Astrocyte of the spinal cord (primary cell): ENCODE measurements at regions not wholly inside any gene's neighbourhood (a gene's known extent, or its start where the extent isn't known, plus 50 kb on each side); places are given as distances from the start of the nearest gene placed in this dataset.
"Not testable (repeated sequence)": the region's sequence is repeated elsewhere in the genome, so short reads cannot be mapped to it uniquely, and the experiment has no call there.

Source experiments
- DNase-seq: peaks from one replicate; pipeline ENCODE4 v3.0.0; 2011; ENCODE audit warnings: low read depth, low spot score
- H3K4me3 ChIP-seq: 2 replicates; pipeline ENCODE4 v1.5.1; 2011; ENCODE audit warnings: low read depth, mild to moderate bottlenecking, low read length, moderate library complexity
- in situ Hi-C: cut with HindIII; loops from 2 replicates; pipeline ENCODE4 v1.10.0; 2017; ENCODE audit warnings: low sequenced_read_pairs
- TF ChIP-seq, protein P1 (sequence below): IDR thresholded peaks from 2 replicates; pipeline ENCODE4 v1.5.1; 2012; ENCODE audit warnings: low read depth, mild to moderate bottlenecking, low read length, inconsistent platforms

DNA sequence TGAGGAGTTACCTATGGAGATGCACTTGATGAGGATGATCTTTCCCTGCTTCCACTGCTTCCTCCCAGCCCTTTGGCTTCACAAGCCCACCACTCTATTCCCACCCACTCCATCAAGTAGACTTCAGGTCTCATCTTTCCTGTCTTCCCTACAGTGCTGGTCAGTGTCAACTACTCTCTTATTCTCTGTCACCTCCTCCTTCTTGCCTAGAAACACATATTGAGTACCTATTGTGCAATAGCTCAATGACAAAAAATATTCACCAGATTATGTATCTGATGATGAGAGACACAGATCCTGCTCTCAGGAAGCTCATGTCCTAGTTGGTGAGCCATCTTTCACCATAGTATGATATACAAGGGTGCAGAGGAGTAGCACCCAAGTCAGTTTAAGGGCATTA, 82.2 kb upstream of the NFASC start:
- TF ChIP-seq, protein P1, sequence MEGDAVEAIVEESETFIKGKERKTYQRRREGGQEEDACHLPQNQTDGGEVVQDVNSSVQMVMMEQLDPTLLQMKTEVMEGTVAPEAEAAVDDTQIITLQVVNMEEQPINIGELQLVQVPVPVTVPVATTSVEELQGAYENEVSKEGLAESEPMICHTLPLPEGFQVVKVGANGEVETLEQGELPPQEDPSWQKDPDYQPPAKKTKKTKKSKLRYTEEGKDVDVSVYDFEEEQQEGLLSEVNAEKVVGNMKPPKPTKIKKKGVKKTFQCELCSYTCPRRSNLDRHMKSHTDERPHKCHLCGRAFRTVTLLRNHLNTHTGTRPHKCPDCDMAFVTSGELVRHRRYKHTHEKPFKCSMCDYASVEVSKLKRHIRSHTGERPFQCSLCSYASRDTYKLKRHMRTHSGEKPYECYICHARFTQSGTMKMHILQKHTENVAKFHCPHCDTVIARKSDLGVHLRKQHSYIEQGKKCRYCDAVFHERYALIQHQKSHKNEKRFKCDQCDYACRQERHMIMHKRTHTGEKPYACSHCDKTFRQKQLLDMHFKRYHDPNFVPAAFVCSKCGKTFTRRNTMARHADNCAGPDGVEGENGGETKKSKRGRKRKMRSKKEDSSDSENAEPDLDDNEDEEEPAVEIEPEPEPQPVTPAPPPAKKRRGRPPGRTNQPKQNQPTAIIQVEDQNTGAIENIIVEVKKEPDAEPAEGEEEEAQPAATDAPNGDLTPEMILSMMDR, result no peak
- no peak overlapping the region for H3K4me3 ChIP-seq
- DNase-seq, result no peak
- in situ Hi-C loops, result no loop called here

DNA sequence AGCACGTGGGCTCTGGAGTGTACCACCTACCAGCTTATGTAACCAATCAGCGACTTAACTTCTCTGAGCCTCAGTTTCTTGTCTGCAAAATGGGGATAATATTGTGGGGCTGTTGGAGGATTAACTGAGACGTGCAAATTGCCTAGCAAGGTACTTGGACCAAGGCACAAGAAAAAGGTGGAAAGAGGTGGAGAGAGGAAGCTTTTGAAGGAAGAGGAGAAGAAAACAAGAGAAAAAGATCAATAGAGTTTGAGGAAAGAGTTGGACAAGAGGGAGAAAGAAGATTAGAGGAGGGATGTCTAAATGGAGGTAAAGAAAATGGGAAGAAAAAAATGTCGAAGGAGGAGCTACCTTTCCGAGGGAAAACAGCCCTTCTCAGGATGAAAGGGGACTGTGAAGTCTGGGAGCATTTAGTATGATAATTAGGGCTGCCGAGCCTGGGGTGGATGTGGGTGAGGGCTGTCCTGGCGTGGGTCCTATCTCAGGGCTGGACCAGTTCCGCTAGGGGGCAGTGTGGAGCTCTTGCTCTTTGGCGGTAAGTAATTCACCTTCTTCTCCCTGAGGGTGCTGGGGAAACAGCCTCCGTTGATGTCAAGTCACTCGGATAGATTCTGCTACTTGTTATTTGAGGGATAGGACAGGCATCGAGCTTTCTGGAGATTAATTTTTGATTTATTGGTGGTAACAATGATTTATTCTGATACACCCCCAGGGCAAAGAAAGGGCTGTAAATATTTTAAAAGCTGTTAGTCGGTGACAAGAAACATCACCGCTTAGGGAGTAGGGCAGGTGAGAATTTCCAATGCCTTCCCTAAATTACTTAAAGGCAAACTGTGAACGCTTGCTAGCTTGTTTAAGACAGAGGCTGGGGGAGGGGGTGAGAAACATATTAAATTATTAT, 79.0 kb upstream of the NFASC start:
- H3K4me3 ChIP-seq, result no peak overlapping the region
- TF ChIP-seq, protein P1, result peak; percentile 90
- in situ Hi-C loops, result no loop called here
- peak; percentile 21 for DNase-seq

DNA sequence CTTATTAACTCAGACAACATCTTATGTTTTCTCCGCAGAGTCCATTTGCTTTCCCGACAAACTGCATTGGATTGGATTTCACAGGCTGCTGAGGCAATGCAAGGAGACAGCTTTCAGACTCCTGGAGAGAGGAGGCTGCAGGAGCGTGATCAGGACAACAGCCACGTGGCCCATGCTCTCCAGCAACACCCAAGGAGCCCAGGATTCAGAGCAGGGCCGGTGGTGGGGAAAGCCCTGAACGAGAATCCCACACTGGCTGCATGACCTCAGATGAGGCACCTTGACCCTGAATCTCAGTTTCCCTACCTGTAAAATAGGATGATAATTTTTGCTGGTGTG, 78.3 kb upstream of the NFASC start:
- DNase-seq, result no peak
- no peak overlapping the region for H3K4me3 ChIP-seq
- in situ Hi-C loops, result no loop called here
- TF ChIP-seq, protein P1, result no peak

DNA sequence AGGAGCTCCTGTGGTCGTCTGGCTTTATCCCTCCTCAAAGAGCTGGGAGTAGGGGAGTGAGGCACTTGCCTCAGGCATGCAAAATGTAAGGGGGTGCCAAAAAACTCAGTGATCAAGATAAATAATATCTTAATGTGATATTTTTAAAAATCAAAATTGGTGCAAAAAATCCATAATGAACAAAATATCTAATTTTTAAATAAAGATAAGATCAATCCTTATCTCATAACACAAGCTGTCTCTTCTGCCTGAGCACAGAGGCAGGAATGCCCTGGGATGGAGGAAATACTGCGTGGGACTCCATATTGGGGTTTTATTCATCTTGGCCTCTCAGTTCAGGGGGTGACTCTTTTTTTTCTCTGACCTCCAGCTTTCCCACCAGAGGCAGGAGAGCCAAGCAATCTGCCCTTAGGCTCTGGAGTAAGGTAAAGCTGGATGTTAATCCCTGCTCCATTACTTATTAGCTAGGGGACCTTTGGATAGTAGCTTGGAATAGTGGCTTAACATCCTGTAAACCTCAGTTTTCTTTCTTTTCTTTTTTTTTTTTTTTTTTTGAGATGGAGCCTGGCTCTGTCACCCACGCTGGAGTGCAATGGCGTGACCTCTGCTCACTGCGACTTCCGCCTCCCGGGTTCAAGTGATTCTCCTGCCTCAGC, 77.3 kb upstream of the NFASC start:
- H3K4me3 ChIP-seq, result no peak overlapping the region
- TF ChIP-seq, protein P1, result no peak
- in situ Hi-C loops, result no loop called here
- no peak for DNase-seq

DNA sequence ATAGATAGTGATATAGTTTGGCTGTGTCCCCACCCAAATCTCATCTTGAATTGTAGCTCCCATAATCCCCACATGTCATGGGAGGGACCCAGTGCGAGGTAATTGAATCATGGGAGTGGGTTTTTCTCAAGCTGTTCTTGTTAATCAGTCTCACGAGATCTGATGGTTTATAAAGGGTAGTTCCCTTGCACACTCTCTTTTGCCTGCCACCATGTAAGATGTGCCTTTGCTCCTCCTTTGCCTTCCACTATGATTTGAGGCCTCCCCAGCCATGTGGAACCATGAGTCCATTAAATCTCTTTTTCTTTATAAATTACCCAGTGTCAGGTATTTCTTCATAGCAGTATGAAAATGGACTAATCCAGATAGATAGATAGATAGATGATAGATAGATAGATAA, 73.8 kb upstream of the NFASC start:
- in situ Hi-C loops, DNase-seq, H3K4me3 ChIP-seq: not testable (repeated sequence)

DNA sequence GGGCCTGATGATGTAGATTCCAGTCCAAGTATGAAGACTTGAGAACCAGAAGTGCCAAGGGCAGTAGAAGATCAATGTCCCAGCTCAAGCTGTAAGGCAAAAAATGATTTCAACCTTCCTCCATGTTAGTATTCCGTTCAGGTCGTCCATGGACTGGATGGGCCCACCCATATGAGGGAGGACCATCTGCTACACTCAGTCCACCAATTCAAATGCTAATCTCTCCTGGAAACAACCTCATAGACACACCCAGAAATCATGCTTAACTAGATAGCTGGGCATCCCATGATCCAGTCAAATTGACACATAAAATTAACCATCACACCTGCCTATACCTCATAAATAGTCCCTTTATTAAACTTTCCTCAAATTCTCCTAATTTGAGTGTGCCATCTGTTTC, 73.3 kb upstream of the NFASC start:
- in situ Hi-C loops, result no loop called here
- DNase-seq, result no peak
- TF ChIP-seq, protein P1, result no peak

DNA sequence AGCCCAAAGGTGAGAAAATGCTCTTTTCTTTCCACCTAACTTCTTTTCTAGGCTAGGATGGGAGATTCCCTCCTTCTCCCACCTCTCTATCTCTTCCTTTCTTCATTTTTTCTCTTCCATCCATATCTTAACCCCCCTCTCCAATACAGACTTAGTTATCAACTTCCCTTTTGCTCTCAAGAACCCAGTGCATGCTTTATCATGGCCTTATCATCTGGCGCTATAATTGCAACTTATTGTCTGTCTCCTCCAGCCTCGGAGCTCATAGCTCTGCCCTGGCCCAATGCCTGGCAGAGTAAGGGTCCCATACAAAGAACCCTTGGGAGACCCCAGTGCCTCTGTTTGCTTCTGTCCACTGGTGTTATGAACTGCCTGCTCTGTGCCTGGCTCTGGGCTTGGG, 71.0 kb upstream of the NFASC start:
- TF ChIP-seq, protein P1, result no peak
- no peak overlapping the region for H3K4me3 ChIP-seq
- in situ Hi-C loops, result no loop called here
- DNase-seq, result no peak

More for the DNA sequence above, 73.3 kb upstream of the NFASC start:
- no peak overlapping the region for H3K4me3 ChIP-seq
